Hepatic stellate cell (primary cell): ENCODE measurements at regions not wholly inside any gene's neighbourhood (a gene's known extent, or its start where the extent isn't known, plus 50 kb on each side); places are given as distances from the start of the nearest gene placed in this dataset.
"Not testable (repeated sequence)": the region's sequence is repeated elsewhere in the genome, so short reads cannot be mapped to it uniquely, and the experiment has no call there.

ENCODE experiments used
- DNase-seq: peaks from one replicate; pipeline ENCODE4 v3.0.0; 2011; ENCODE audit warnings: low spot score

GRCh38 chr4:130640592-130640991 is 1544.6 kb downstream of the C4orf33 start:
- no peak for DNase-seq

GRCh38 chr4:130646886-130647285 is 1550.9 kb downstream of the C4orf33 start:
- no peak for DNase-seq

- DNase-seq, result no peak
Observed at GRCh38 chr4:130648570-130648969, 1552.6 kb downstream of the C4orf33 start.

GRCh38 chr4:130653842-130654241 is 1557.9 kb downstream of the C4orf33 start:
- DNase-seq, result no peak

- no peak for DNase-seq
Observed at GRCh38 chr4:130659320-130659719, 1563.4 kb downstream of the C4orf33 start.

GRCh38 chr4:130668859-130669258 is 1572.9 kb downstream of the C4orf33 start:
- DNase-seq, result no peak

GRCh38 chr4:130675266-130675665 is 1579.3 kb downstream of the C4orf33 start:
- no peak for DNase-seq

GRCh38 chr4:130689181-130689580 is 1593.2 kb downstream of the C4orf33 start:
- no peak for DNase-seq

GRCh38 chr4:130698251-130698650 is 1602.3 kb downstream of the C4orf33 start:
- no peak for DNase-seq

- no peak for DNase-seq
Observed at GRCh38 chr4:130699004-130699403, 1603.1 kb downstream of the C4orf33 start.

GRCh38 chr4:130703211-130703935 is 1607.4 kb downstream of the C4orf33 start:
- no peak for DNase-seq

GRCh38 chr4:130705023-130705422 is 1609.1 kb downstream of the C4orf33 start:
- DNase-seq, result no peak

- no peak for DNase-seq
Observed at GRCh38 chr4:130712038-130712437, 1616.1 kb downstream of the C4orf33 start.

- DNase-seq, result no peak
Observed at GRCh38 chr4:130714006-130714405, 1618.1 kb downstream of the C4orf33 start.

GRCh38 chr4:130722361-130722760 is 1626.4 kb downstream of the C4orf33 start:
- DNase-seq, result no peak

- DNase-seq, result no peak
Observed at GRCh38 chr4:130736436-130737185, 1640.7 kb downstream of the C4orf33 start.

- DNase-seq, result no peak
Observed at GRCh38 chr4:130738233-130738632, 1642.3 kb downstream of the C4orf33 start.

- DNase-seq, result no peak
Observed at GRCh38 chr4:130747842-130748241, 1651.9 kb downstream of the C4orf33 start.

GRCh38 chr4:130753926-130754325 is 1658.0 kb downstream of the C4orf33 start:
- DNase-seq, result no peak

- DNase-seq, result no peak
Observed at GRCh38 chr4:130760246-130760645, 1664.3 kb downstream of the C4orf33 start.

GRCh38 chr4:130767384-130767783 is 1671.4 kb downstream of the C4orf33 start:
- not testable (repeated sequence) for DNase-seq

GRCh38 chr4:130772966-130773365 is 1677.0 kb downstream of the C4orf33 start:
- not testable (repeated sequence) for DNase-seq

- DNase-seq, result no peak
Observed at GRCh38 chr4:130808492-130808891, 1712.5 kb downstream of the C4orf33 start.
